Panc1 (cell line): ENCODE measurements at regions not wholly inside any gene's neighbourhood (a gene's known extent, or its start where the extent isn't known, plus 50 kb on each side); places are given as distances from the start of the nearest gene placed in this dataset.

Experiments used
- ATAC-seq: fragments of 200-7000 bp; cut with Tn5 transposase; 2 replicates; pipeline ENCODE4 v1.9.1; 2020; ENCODE audit warnings: mild to moderate bottlenecking, moderate library complexity
- BruUV-seq: library from RNA; stranded (reverse); fragments of 400-500 nt; replicated peaks from 2 replicates; lab custom pipeline; 2021; lab: Mats Ljungman, UMichigan
- CTCF ChIA-PET: fragments of 300-600 bp; sonication (Branson Sonifier 250); formaldehyde crosslinking; loops from one replicate; lab custom pipeline; 2022; ENCODE audit warnings: antibody characterized with exemption; lab: Charles Lee
- POLR2A ChIA-PET: fragments of 300-600 bp; sonication (Branson Sonifier 250); formaldehyde crosslinking; loops from one replicate; lab custom pipeline; 2022; ENCODE audit warnings: antibody characterized with exemption; lab: Charles Lee
- DNase-seq: peaks from one replicate; pipeline ENCODE4 v3.0.0-alpha.2; 2010; ENCODE audit warnings: low read depth, low spot score
- H3K27ac ChIP-seq: 2 replicates; pipeline ENCODE4 v1.5.1; 2011; ENCODE audit warnings: mild to moderate bottlenecking, low read length, inconsistent platforms
- H3K27me3 ChIP-seq: fragments of 200-500 bp; sonication (Bioruptor generic); 2 replicates; pipeline ENCODE4 v1.6.0; 2014; ENCODE audit warnings: low read length, inconsistent platforms; ENCODE audit not compliant: control insufficient read depth, insufficient read depth
- H3K36me3 ChIP-seq: fragments of 200-500 bp; sonication (Bioruptor generic); 2 replicates; pipeline ENCODE4 v1.5.1; 2014; ENCODE audit warnings: inconsistent platforms, mild to moderate bottlenecking, low read length, moderate library complexity; ENCODE audit not compliant: control insufficient read depth, insufficient read depth
- H3K4me1 ChIP-seq: 2 replicates; pipeline ENCODE4 v1.5.1; 2011; ENCODE audit warnings: inconsistent platforms, mild to moderate bottlenecking, low read length, moderate library complexity; ENCODE audit not compliant: control insufficient read depth, insufficient read depth
- H3K4me3 ChIP-seq, 2 experiments: 2 replicates each; pipeline ENCODE4 v1.5.1; 2011 to 2012; ENCODE audit warnings: low read depth in 2 of 2, low read length in 2 of 2, mild to moderate bottlenecking in 2 of 2, inconsistent platforms in 1 of 2, moderate library complexity in 1 of 2
- H3K9me3 ChIP-seq: fragments of 200-500 bp; sonication (Bioruptor generic); 2 replicates; pipeline ENCODE4 v1.5.1; 2014; ENCODE audit warnings: low read depth, mild to moderate bottlenecking, inconsistent platforms, low read length, moderate library complexity; ENCODE audit not compliant: control insufficient read depth, insufficient read depth
- CTCF ChIP-seq: fragments of 450-650 bp; IDR thresholded peaks from 2 replicates; pipeline ENCODE4 v1.5.1; 2017; ENCODE audit warnings: mild to moderate bottlenecking
- POLR2AphosphoS5 ChIP-seq: IDR thresholded peaks from 2 replicates; pipeline ENCODE4 v1.6.1; 2012; ENCODE audit warnings: mild to moderate bottlenecking, low read depth, low read length, moderate library complexity
- REST ChIP-seq, 2 experiments: IDR thresholded peaks; 2 replicates each; pipeline ENCODE4 v1.6.1; 2011 to 2012; ENCODE audit warnings: low read depth in 2 of 2, control low read depth in 1 of 2, low read length in 1 of 2, mild to moderate bottlenecking in 1 of 2, moderate library complexity in 1 of 2; ENCODE audit not compliant: insufficient read depth in 1 of 2
- SIN3A ChIP-seq: IDR thresholded peaks from 2 replicates; pipeline ENCODE4 v1.6.1; 2012; ENCODE audit warnings: low read depth, mild to moderate bottlenecking, low read length, moderate library complexity, borderline replicate concordance; ENCODE audit not compliant: insufficient read depth
- TCF7L2 ChIP-seq: IDR thresholded peaks from 2 replicates; pipeline ENCODE4 v1.6.1; 2011; ENCODE audit warnings: mild to moderate bottlenecking, low read depth, low read length, inconsistent platforms
- in situ Hi-C: cut with HindIII; loops from 2 replicates; pipeline ENCODE4 v1.10.0; 2016; ENCODE audit warnings: low sequenced_read_pairs, low pct_unique_long_range_greater_than_20kb
- intact Hi-C: fragments of 100-400 bp; cut with micrococcal nuclease; formaldehyde crosslinking; loops from one replicate; pipeline ENCODE4 v1.10.0; 2022; ENCODE audit not compliant: unreplicated experiment

- no TSS peak for BruUV-seq
- TF ChIP-seq TCF7L2 (no peak), CTCF (no peak), POLR2AphosphoS5 (no peak), SIN3A (no peak), REST (IDR thresholded peaks at IDR 0.05; ENCODE audit: insufficient read depth in 1 of 2, low read depth in 2 of 2, low read length in 1 of 2) (no peak)
- ChIA-PET POLR2A (no interaction called here), CTCF (no interaction called here)
- no peak for DNase-seq
- Histone ChIP-seq H3K9me3 (no peaks in the 10 kb centered on the region), H3K36me3 (no peaks in the 10 kb centered on the region), H3K4me1 (no peaks in the 10 kb centered on the region), H3K27me3 (no peaks in the 10 kb centered on the region), H3K4me3 (no peak overlapping the region), H3K27ac (no peak overlapping the region)
- intact Hi-C loops (no loop called here), in situ Hi-C loops (no loop called here)
- no peak for ATAC-seq
These were observed 220.8 kb downstream of the QKI start for GRCh38 chr6:163635315-163635714.

- no peak for ATAC-seq
- in situ Hi-C loops (no loop called here), intact Hi-C loops (no loop called here)
- TF ChIP-seq CTCF, result no peak
- no peak for TF ChIP-seq POLR2AphosphoS5
- TF ChIP-seq SIN3A, result no peak
- no peak for TF ChIP-seq REST (IDR thresholded peaks at IDR 0.05; ENCODE audit: insufficient read depth in 1 of 2, low read depth in 2 of 2, low read length in 1 of 2)
- TF ChIP-seq TCF7L2, result no peak
- H3K4me3 ChIP-seq, result no peak overlapping the region
- ChIA-PET POLR2A (no interaction called here), CTCF (interaction anchor here (0.6 kb wide), 1 partner anchor 287 kb away, joined by 3 read pairs; no protein-coding TSS in a partner anchor)
- no peaks in the 10 kb centered on the region for H3K4me1 ChIP-seq
- H3K36me3 ChIP-seq, result no peaks in the 10 kb centered on the region
- H3K27me3 ChIP-seq, result no peaks in the 10 kb centered on the region
- H3K27ac ChIP-seq, result no peak overlapping the region
- DNase-seq, result no peak
- no TSS peak for BruUV-seq
- no peaks in the 10 kb centered on the region for H3K9me3 ChIP-seq
These were observed 220.0 kb downstream of the QKI start for GRCh38 chr6:163634211-163635171.
